Panc1 (cell line): ENCODE measurements at regions not wholly inside any gene's neighbourhood (a gene's known extent, or its start where the extent isn't known, plus 50 kb on each side); places are given as distances from the start of the nearest gene placed in this dataset.

Source experiments
- ATAC-seq: fragments of 200-7000 bp; cut with Tn5 transposase; 2 replicates; pipeline ENCODE4 v1.9.1; 2020; ENCODE audit warnings: mild to moderate bottlenecking, moderate library complexity
- BruUV-seq: library from RNA; stranded (reverse); fragments of 400-500 nt; replicated peaks from 2 replicates; lab custom pipeline; 2021; lab: Mats Ljungman, UMichigan
- CTCF ChIA-PET: fragments of 300-600 bp; sonication (Branson Sonifier 250); formaldehyde crosslinking; loops from one replicate; lab custom pipeline; 2022; ENCODE audit warnings: antibody characterized with exemption; lab: Charles Lee
- POLR2A ChIA-PET: fragments of 300-600 bp; sonication (Branson Sonifier 250); formaldehyde crosslinking; loops from one replicate; lab custom pipeline; 2022; ENCODE audit warnings: antibody characterized with exemption; lab: Charles Lee
- DNase-seq: peaks from one replicate; pipeline ENCODE4 v3.0.0-alpha.2; 2010; ENCODE audit warnings: low read depth, low spot score
- H3K27ac ChIP-seq: 2 replicates; pipeline ENCODE4 v1.5.1; 2011; ENCODE audit warnings: mild to moderate bottlenecking, low read length, inconsistent platforms
- H3K27me3 ChIP-seq: fragments of 200-500 bp; sonication (Bioruptor generic); 2 replicates; pipeline ENCODE4 v1.6.0; 2014; ENCODE audit warnings: low read length, inconsistent platforms; ENCODE audit not compliant: control insufficient read depth, insufficient read depth
- H3K36me3 ChIP-seq: fragments of 200-500 bp; sonication (Bioruptor generic); 2 replicates; pipeline ENCODE4 v1.5.1; 2014; ENCODE audit warnings: inconsistent platforms, mild to moderate bottlenecking, low read length, moderate library complexity; ENCODE audit not compliant: control insufficient read depth, insufficient read depth
- H3K4me1 ChIP-seq: 2 replicates; pipeline ENCODE4 v1.5.1; 2011; ENCODE audit warnings: inconsistent platforms, mild to moderate bottlenecking, low read length, moderate library complexity; ENCODE audit not compliant: control insufficient read depth, insufficient read depth
- H3K4me3 ChIP-seq, 2 experiments: 2 replicates each; pipeline ENCODE4 v1.5.1; 2011 to 2012; ENCODE audit warnings: low read depth in 2 of 2, low read length in 2 of 2, mild to moderate bottlenecking in 2 of 2, inconsistent platforms in 1 of 2, moderate library complexity in 1 of 2
- H3K9me3 ChIP-seq: fragments of 200-500 bp; sonication (Bioruptor generic); 2 replicates; pipeline ENCODE4 v1.5.1; 2014; ENCODE audit warnings: low read depth, mild to moderate bottlenecking, inconsistent platforms, low read length, moderate library complexity; ENCODE audit not compliant: control insufficient read depth, insufficient read depth
- POLR2AphosphoS5 ChIP-seq: IDR thresholded peaks from 2 replicates; pipeline ENCODE4 v1.6.1; 2012; ENCODE audit warnings: mild to moderate bottlenecking, low read depth, low read length, moderate library complexity
- SIN3A ChIP-seq: IDR thresholded peaks from 2 replicates; pipeline ENCODE4 v1.6.1; 2012; ENCODE audit warnings: low read depth, mild to moderate bottlenecking, low read length, moderate library complexity, borderline replicate concordance; ENCODE audit not compliant: insufficient read depth
- TCF7L2 ChIP-seq: IDR thresholded peaks from 2 replicates; pipeline ENCODE4 v1.6.1; 2011; ENCODE audit warnings: mild to moderate bottlenecking, low read depth, low read length, inconsistent platforms
- in situ Hi-C: cut with HindIII; loops from 2 replicates; pipeline ENCODE4 v1.10.0; 2016; ENCODE audit warnings: low sequenced_read_pairs, low pct_unique_long_range_greater_than_20kb
- intact Hi-C: fragments of 100-400 bp; cut with micrococcal nuclease; formaldehyde crosslinking; loops from one replicate; pipeline ENCODE4 v1.10.0; 2022; ENCODE audit not compliant: unreplicated experiment
- TF ChIP-seq, protein P1 (sequence below): fragments of 450-650 bp; IDR thresholded peaks from 2 replicates; pipeline ENCODE4 v1.5.1; 2017; ENCODE audit warnings: mild to moderate bottlenecking
- TF ChIP-seq, protein P2 (sequence below), 2 experiments: IDR thresholded peaks; 2 replicates each; pipeline ENCODE4 v1.6.1; 2011 to 2012; ENCODE audit warnings: low read depth in 2 of 2, control low read depth in 1 of 2, low read length in 1 of 2, mild to moderate bottlenecking in 1 of 2, moderate library complexity in 1 of 2; ENCODE audit not compliant: insufficient read depth in 1 of 2

DNA sequence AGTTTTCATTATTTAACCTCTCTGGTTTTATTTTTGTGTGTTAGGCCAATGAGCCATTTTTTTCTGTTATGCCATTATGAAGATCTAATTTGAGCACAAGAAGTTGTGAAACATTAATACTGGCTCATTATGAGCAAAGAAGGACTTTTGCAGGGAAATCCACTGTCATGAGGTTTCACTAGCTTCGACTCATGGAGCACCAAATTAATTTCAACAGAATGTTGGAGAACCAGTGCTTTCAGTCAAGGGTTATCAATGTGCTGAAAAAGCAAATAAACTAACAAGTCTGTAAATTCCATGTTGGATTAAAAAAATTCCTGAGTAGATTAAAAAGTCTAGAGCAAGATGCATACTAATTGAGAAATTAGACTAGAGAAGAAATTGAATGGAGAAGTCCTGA lies 594.2 kb upstream of the FZD8 start:
- TF ChIP-seq, protein P1, sequence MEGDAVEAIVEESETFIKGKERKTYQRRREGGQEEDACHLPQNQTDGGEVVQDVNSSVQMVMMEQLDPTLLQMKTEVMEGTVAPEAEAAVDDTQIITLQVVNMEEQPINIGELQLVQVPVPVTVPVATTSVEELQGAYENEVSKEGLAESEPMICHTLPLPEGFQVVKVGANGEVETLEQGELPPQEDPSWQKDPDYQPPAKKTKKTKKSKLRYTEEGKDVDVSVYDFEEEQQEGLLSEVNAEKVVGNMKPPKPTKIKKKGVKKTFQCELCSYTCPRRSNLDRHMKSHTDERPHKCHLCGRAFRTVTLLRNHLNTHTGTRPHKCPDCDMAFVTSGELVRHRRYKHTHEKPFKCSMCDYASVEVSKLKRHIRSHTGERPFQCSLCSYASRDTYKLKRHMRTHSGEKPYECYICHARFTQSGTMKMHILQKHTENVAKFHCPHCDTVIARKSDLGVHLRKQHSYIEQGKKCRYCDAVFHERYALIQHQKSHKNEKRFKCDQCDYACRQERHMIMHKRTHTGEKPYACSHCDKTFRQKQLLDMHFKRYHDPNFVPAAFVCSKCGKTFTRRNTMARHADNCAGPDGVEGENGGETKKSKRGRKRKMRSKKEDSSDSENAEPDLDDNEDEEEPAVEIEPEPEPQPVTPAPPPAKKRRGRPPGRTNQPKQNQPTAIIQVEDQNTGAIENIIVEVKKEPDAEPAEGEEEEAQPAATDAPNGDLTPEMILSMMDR, result no peak
- TF ChIP-seq TCF7L2 (no peak), POLR2AphosphoS5 (no peak), SIN3A (no peak)
- TF ChIP-seq, protein P2, sequence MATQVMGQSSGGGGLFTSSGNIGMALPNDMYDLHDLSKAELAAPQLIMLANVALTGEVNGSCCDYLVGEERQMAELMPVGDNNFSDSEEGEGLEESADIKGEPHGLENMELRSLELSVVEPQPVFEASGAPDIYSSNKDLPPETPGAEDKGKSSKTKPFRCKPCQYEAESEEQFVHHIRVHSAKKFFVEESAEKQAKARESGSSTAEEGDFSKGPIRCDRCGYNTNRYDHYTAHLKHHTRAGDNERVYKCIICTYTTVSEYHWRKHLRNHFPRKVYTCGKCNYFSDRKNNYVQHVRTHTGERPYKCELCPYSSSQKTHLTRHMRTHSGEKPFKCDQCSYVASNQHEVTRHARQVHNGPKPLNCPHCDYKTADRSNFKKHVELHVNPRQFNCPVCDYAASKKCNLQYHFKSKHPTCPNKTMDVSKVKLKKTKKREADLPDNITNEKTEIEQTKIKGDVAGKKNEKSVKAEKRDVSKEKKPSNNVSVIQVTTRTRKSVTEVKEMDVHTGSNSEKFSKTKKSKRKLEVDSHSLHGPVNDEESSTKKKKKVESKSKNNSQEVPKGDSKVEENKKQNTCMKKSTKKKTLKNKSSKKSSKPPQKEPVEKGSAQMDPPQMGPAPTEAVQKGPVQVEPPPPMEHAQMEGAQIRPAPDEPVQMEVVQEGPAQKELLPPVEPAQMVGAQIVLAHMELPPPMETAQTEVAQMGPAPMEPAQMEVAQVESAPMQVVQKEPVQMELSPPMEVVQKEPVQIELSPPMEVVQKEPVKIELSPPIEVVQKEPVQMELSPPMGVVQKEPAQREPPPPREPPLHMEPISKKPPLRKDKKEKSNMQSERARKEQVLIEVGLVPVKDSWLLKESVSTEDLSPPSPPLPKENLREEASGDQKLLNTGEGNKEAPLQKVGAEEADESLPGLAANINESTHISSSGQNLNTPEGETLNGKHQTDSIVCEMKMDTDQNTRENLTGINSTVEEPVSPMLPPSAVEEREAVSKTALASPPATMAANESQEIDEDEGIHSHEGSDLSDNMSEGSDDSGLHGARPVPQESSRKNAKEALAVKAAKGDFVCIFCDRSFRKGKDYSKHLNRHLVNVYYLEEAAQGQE (IDR thresholded peaks at IDR 0.05; ENCODE audit: insufficient read depth in 1 of 2, low read depth in 2 of 2, low read length in 1 of 2), result no peak
- BruUV-seq, result no TSS peak
- Histone ChIP-seq H3K4me1 (no peaks in the 10 kb centered on the region), H3K4me3 (no peak overlapping the region), H3K27ac (no peak overlapping the region), H3K9me3 (no peaks in the 10 kb centered on the region), H3K36me3 (no peaks in the 10 kb centered on the region), H3K27me3 (no peaks in the 10 kb centered on the region)
- ATAC-seq (no peak), DNase-seq (no peak)
- ChIA-PET CTCF (no interaction called here), POLR2A (no interaction called here)
- intact Hi-C loops, result no loop called here
- in situ Hi-C loops, result no loop called here

DNA sequence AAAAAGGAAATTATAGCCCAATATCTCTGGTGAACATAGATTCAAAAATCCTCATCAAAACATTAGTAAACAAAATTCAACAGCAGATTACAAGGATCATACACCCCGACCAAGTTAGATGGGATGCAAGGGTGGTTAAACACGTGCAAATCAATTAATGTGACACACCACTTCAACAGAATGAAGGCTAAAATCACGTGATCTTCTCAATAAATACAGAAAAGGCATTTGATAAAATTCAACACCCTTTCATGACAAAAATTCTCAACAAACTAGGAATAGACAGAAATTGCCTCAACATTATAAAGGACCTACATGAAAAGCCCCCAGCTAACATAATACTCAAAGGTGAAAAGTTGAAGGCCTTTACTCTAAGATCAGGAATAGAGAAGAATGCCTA lies 590.8 kb upstream of the FZD8 start:
- BruUV-seq, result no TSS peak
- ChIA-PET POLR2A (no interaction called here), CTCF (no interaction called here)
- Histone ChIP-seq H3K9me3 (no peaks in the 10 kb centered on the region), H3K4me1 (no peaks in the 10 kb centered on the region), H3K4me3 (no peak overlapping the region), H3K27me3 (no peaks in the 10 kb centered on the region), H3K36me3 (no peaks in the 10 kb centered on the region), H3K27ac (no peak overlapping the region)
- TF ChIP-seq, protein P1, result no peak
- TF ChIP-seq POLR2AphosphoS5 (no peak), TCF7L2 (no peak)
- ATAC-seq, result no peak
- intact Hi-C loops (no loop called here), in situ Hi-C loops (no loop called here)
- no peak for DNase-seq
